ENCODE measurements at regions not wholly inside any gene's neighbourhood (a gene's known extent, or its start where the extent isn't known, plus 50 kb on each side); places are given as distances from the start of the nearest gene placed in this dataset.

DNA sequence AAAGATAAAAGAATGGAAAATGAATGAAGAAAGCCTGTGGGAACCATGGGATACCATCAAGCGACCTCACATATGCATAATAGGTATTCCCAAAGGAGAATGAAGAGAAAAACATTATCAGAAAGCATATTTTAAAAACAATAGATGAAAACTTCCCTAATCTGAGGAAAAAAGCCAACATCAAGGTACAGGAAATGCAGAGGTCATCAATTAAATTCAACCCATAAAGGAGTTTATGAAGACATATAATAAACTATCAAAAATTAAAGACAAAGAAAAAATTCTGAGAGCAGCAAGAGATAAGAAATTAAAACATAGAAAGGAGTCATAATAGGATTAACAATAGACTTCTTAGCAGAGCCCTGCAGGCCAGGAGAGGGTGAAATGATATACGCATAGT lies 397.5 kb downstream of the GPM6A start (continued):
- TF ChIP-seq, protein P1, sequence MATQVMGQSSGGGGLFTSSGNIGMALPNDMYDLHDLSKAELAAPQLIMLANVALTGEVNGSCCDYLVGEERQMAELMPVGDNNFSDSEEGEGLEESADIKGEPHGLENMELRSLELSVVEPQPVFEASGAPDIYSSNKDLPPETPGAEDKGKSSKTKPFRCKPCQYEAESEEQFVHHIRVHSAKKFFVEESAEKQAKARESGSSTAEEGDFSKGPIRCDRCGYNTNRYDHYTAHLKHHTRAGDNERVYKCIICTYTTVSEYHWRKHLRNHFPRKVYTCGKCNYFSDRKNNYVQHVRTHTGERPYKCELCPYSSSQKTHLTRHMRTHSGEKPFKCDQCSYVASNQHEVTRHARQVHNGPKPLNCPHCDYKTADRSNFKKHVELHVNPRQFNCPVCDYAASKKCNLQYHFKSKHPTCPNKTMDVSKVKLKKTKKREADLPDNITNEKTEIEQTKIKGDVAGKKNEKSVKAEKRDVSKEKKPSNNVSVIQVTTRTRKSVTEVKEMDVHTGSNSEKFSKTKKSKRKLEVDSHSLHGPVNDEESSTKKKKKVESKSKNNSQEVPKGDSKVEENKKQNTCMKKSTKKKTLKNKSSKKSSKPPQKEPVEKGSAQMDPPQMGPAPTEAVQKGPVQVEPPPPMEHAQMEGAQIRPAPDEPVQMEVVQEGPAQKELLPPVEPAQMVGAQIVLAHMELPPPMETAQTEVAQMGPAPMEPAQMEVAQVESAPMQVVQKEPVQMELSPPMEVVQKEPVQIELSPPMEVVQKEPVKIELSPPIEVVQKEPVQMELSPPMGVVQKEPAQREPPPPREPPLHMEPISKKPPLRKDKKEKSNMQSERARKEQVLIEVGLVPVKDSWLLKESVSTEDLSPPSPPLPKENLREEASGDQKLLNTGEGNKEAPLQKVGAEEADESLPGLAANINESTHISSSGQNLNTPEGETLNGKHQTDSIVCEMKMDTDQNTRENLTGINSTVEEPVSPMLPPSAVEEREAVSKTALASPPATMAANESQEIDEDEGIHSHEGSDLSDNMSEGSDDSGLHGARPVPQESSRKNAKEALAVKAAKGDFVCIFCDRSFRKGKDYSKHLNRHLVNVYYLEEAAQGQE (IDR thresholded peaks at IDR 0.05; ENCODE audit: low read depth) = no peak

DNA sequence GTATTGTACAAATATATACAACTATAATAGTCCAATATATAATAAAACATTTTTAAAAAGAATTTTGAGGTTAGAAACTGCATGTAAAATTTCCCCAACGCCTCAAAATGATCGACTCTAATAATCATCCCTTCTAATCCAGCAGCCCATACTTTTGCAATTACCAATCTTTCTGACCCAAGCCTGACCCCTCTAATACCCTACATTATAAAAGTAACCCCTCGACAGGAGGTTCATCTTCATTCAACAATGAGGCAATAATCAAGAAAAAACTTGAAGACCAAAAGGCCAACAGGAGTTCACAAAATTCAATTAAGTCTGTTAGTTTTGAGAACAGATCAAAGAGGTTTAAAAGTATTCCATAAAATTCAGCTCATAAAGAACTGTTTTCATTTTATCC lies 393.5 kb downstream of the GPM6A start:
- intact Hi-C loops (cut with micrococcal nuclease) = no loop called here
- POLR2A ChIA-PET = no interaction called here
- no peak overlapping the region for H3K9ac ChIP-seq (ENCODE audit: low read length)

More for the DNA sequence above, 393.5 kb downstream of the GPM6A start:
- TF ChIP-seq JUND (IDR thresholded peaks at IDR 0.05) (no peak), FOSL1 (IDR thresholded peaks at IDR 0.05; ENCODE audit: low read depth) (no peak), CEBPB (IDR thresholded peaks at IDR 0.05; ENCODE audit: low read depth) (no peak)
- TF ChIP-seq, protein P1 (IDR thresholded peaks at IDR 0.05; ENCODE audit: low read depth) = no peak
- Histone ChIP-seq H3K27ac (ENCODE audit: low read depth, low read length) (no peak overlapping the region), H3K36me3 (ENCODE audit: control insufficient read depth in 1 of 2, insufficient read depth in 2 of 2, low read length in 2 of 2) (no peaks in the 10 kb centered on the region), H3K4me1 (ENCODE audit: control insufficient read depth in 1 of 2, insufficient read depth in 2 of 2, low read length in 2 of 2) (no peaks in the 10 kb centered on the region), H3K4me3 (replicated peaks in 1 of 2; ENCODE audit: low read depth in 1 of 2, low read length in 2 of 2) (no peak overlapping the region), H3K79me2 (ENCODE audit: insufficient read depth, low read length) (no peaks in the 10 kb centered on the region), H4K20me1 (ENCODE audit: insufficient read depth) (no peaks in the 10 kb centered on the region), H3K27me3 (ENCODE audit: insufficient read depth, low read length) (no peaks in the 10 kb centered on the region), H2AFZ (ENCODE audit: low read depth, low read length, poor library complexity, severe bottlenecking) (no peak overlapping the region), H3K4me2 (ENCODE audit: low read length) (no peak overlapping the region), H3K9me2 (ENCODE audit: insufficient read depth) (no peaks in the 10 kb centered on the region), H3K9me3 (ENCODE audit: control insufficient read depth in 1 of 2, insufficient read depth in 1 of 2, low read depth in 1 of 2, low read length in 2 of 2) (no peaks in the 10 kb centered on the region)
- ChIA-PET CTCF (no interaction called here), RAD21 (ENCODE audit: low non-redundant PET in 1 of 2, low total read pairs in 2 of 2, uncharacterized antibody in 2 of 2, unreplicated experiment in 2 of 2) (no interaction called here)
- ATAC-seq = no peak
- no peak for DNase-seq (ENCODE audit: low read depth, low spot score)
- BruUV-seq (replicated peaks) = no TSS peak
